Endothelial cell (in vitro differentiated cells): ENCODE measurements at regions not wholly inside any gene's neighbourhood (a gene's known extent, or its start where the extent isn't known, plus 50 kb on each side); places are given as distances from the start of the nearest gene placed in this dataset.

Experiments used
- DNase-seq: peaks from one replicate; pipeline ENCODE4 v3.0.0; 2021; ENCODE audit warnings: low spot score
- H3K27ac Mint-ChIP-seq: one replicate; pipeline ENCODE4 v1.8.0; 2021; ENCODE audit warnings: mixed read lengths, inconsistent platforms; ENCODE audit not compliant: unreplicated experiment
- H3K27me3 Mint-ChIP-seq: one replicate; pipeline ENCODE4 v1.8.0; 2021; ENCODE audit warnings: mild to moderate bottlenecking, moderate library complexity, mixed read lengths, inconsistent platforms; ENCODE audit not compliant: unreplicated experiment
- H3K36me3 Mint-ChIP-seq: one replicate; pipeline ENCODE4 v1.8.0; 2021; ENCODE audit warnings: mild to moderate bottlenecking, low read depth, mixed read lengths, inconsistent platforms; ENCODE audit not compliant: unreplicated experiment
- H3K4me1 Mint-ChIP-seq: one replicate; pipeline ENCODE4 v1.8.0; 2021; ENCODE audit warnings: mild to moderate bottlenecking, mixed read lengths, inconsistent platforms; ENCODE audit not compliant: unreplicated experiment
- H3K4me3 Mint-ChIP-seq: one replicate; pipeline ENCODE4 v1.8.0; 2021; ENCODE audit warnings: mild to moderate bottlenecking, mixed read lengths, inconsistent platforms; ENCODE audit not compliant: unreplicated experiment
- H3K9me3 Mint-ChIP-seq: one replicate; pipeline ENCODE4 v1.8.0; 2021; ENCODE audit warnings: mixed read lengths, inconsistent platforms; ENCODE audit not compliant: unreplicated experiment
- CTCF ChIP-seq: fragments of 200-600 bp; sonication (generic); IDR thresholded peaks from one replicate; pipeline ENCODE4 v1.5.0; 2021; ENCODE audit warnings: antibody characterized with exemption; ENCODE audit not compliant: unreplicated experiment

DNA sequence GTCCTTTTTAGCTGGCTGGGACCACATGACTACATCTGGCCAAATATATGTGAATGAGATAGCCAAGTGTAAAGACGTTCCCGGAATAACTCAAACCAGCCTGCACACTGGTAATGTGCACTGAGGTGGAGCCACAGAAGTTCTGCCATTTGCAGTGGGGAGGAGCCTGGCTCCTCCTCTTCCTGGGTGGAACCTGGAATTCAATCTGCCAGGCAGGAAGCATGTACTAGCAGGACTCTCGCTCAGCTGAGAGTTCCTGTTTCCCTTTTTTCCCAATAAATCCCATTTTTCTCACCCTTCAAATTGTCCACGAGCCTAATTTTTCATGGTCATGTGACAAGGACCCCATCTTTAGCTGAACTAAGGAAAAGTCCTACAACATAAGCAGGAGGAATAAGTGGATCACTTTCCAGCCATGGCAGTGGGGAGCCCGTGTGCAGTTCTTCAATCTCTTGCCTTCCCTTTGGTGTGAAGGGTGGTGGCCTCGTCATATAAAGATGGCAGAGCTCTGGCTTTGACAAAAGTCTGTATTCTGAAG is 183.2 kb downstream of the UXS1 start:
- no peak overlapping the region for H3K27ac Mint-ChIP-seq
- peaks cover 16% of the 10 kb centered on the region for H3K9me3 Mint-ChIP-seq
- DNase-seq = no peak
- peaks cover 4% of the 10 kb centered on the region for H3K27me3 Mint-ChIP-seq
- H3K4me1 Mint-ChIP-seq = no peaks in the 10 kb centered on the region
- H3K36me3 Mint-ChIP-seq = peaks cover 24% of the 10 kb centered on the region
- H3K4me3 Mint-ChIP-seq = no peak overlapping the region
- no peak for TF ChIP-seq CTCF

DNA sequence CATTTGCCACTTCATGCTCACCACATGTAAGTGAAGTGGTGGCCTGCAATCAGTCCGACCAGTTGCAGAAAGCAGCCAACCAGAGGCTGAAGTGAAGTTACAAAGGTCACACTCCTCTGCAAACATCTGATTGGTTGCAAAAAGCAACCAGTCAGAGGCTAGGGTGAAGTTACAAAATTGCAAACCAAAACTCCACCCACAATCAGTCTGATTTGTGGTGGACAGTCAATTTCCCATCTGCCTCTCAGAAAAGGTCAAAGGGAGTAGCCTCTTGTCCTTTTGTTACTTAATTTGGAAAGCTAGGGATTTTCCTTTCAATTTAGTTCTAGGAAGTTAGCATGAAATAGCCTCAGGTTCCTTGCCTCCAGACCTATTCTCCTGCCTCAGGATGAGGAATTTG is 185.0 kb downstream of the UXS1 start:
- Mint-ChIP-seq H3K4me3 (no peak overlapping the region), H3K9me3 (peaks cover 19% of the 10 kb centered on the region), H3K36me3 (peaks cover 24% of the 10 kb centered on the region), H3K27me3 (peaks cover 4% of the 10 kb centered on the region), H3K27ac (no peak overlapping the region), H3K4me1 (no peaks in the 10 kb centered on the region)
- no peak for TF ChIP-seq CTCF
- no peak for DNase-seq

DNA sequence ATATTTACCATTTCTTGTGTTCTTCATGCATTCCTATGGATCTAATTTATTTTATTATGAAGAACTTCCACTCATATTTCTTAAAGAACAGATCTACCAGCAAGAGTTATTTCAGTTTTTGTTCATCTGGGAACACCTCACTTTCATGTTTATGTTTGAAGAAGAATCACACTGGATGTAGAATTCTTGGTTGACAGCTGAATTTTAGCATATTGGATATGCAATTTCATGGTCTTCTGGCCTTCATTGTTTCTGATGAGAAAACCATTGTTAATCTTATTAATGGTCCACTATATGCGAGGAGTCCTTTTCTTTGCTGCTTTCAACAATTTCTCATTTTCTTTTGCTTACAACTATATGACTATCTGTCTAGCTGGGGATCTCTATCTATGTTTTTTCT is 189.2 kb downstream of the UXS1 start:
- Mint-ChIP-seq H3K4me1 (no peaks in the 10 kb centered on the region), H3K4me3 (no peak overlapping the region), H3K9me3 (peaks cover 11% of the 10 kb centered on the region), H3K27ac (no peak overlapping the region), H3K36me3 (peaks cover 21% of the 10 kb centered on the region), H3K27me3 (peaks cover 3% of the 10 kb centered on the region)
- no peak for DNase-seq
- TF ChIP-seq CTCF = no peak

DNA sequence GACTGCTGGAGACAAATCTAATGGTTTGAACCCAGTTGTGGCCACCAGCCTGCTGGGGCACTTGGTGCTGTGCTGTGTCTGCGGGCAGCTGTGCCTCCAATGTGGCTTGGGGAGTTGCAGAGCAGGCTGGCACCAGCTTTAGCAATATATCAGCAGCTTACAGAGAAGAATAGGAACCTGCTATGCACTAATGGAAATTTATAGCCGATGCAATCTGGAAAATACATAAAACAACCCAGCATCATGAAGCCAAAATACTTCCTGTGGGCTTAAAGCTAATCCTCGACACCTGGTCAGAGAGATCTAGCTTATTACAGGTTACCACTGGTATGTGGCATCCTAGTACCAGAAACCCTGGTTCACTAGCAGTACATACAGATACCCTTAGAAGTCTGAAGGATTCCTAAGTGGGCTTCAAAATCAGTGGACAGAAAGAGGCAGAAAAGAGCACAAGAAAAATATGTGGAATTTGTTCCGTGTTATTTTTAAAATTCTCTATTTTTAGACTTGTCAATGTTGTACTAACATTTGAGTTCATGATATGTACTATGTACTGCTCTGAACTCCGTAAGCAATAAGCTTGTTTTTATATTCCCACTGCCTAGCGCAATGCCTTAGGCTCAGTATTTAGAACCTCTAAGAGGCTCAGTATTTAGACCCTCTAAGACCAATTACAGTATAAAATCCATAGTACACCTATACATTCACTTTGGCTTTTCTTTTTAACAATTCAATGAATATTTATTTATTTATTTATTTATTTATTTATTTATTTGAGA is 194.7 kb downstream of the UXS1 start:
- no peak for DNase-seq
- Mint-ChIP-seq H3K27ac (no peak overlapping the region), H3K4me3 (no peak overlapping the region), H3K9me3 (peaks cover 11% of the 10 kb centered on the region), H3K4me1 (no peaks in the 10 kb centered on the region), H3K27me3 (no peaks in the 10 kb centered on the region), H3K36me3 (peaks cover 9% of the 10 kb centered on the region)
- TF ChIP-seq CTCF = no peak

- no peak for DNase-seq
- H3K27ac Mint-ChIP-seq = no peak overlapping the region
- H3K9me3 Mint-ChIP-seq = peaks cover 16% of the 10 kb centered on the region
These were observed 196.4 kb downstream of the UXS1 start for GRCh38 chr2:105997711-105998110.

More at GRCh38 chr2:105997711-105998110, 196.4 kb downstream of the UXS1 start:
- Mint-ChIP-seq H3K4me3 (no peak overlapping the region), H3K4me1 (no peaks in the 10 kb centered on the region), H3K36me3 (peaks cover 9% of the 10 kb centered on the region), H3K27me3 (no peaks in the 10 kb centered on the region)
- no peak for TF ChIP-seq CTCF
